DND-41 (cell line): ENCODE measurements at regions not wholly inside any gene's neighbourhood (a gene's known extent, or its start where the extent isn't known, plus 50 kb on each side); places are given as distances from the start of the nearest gene placed in this dataset.

Experiments
- ATAC-seq: fragments of 200-7000 bp; cut with Tn5 transposase; 3 replicates; pipeline ENCODE4 v1.9.1; 2021; ENCODE audit warnings: low read depth; ENCODE audit not compliant: insufficient read depth
- DNase-seq: peaks from one replicate; pipeline ENCODE4 v3.0.0-alpha.2; 2020
- H2AFZ ChIP-seq: 2 replicates; pipeline ENCODE4 v1.6.0; 2012; ENCODE audit warnings: low read depth, low read length
- H3K27ac ChIP-seq: 2 replicates; pipeline ENCODE4 v1.5.1; 2012; ENCODE audit warnings: low read length, inconsistent platforms
- H3K27me3 ChIP-seq: fragments of 200-600 bp; sonication (generic); 2 replicates; pipeline ENCODE4 v1.6.0; 2012; ENCODE audit warnings: low read length, mild to moderate bottlenecking, inconsistent platforms; ENCODE audit not compliant: insufficient read depth, poor library complexity
- H3K36me3 ChIP-seq: 2 replicates; pipeline ENCODE4 v1.5.1; 2012; ENCODE audit warnings: low read length, inconsistent platforms; ENCODE audit not compliant: insufficient read depth
- H3K4me1 ChIP-seq: 2 replicates; pipeline ENCODE4 v1.5.1; 2012; ENCODE audit warnings: mild to moderate bottlenecking, low read length; ENCODE audit not compliant: insufficient read depth
- H3K4me2 ChIP-seq: 2 replicates; pipeline ENCODE4 v1.6.0; 2012; ENCODE audit warnings: mild to moderate bottlenecking, moderate library complexity, low read length, inconsistent platforms; ENCODE audit not compliant: insufficient read depth
- H3K4me3 ChIP-seq, 2 experiments: fragments of 200-600 bp in 1 of 2; shearing (Covaris generic) in 1 of 2; 2 replicates each; pipeline ENCODE4 v1.5.1; 2012 to 2016; ENCODE audit warnings: inconsistent platforms in 2 of 2, low read length in 2 of 2, mild to moderate bottlenecking in 2 of 2, low read depth in 1 of 2, moderate library complexity in 1 of 2
- H3K79me2 ChIP-seq: 2 replicates; pipeline ENCODE4 v1.6.0; 2012; ENCODE audit warnings: low read length, inconsistent platforms; ENCODE audit not compliant: insufficient read depth
- H3K9ac ChIP-seq: 2 replicates; pipeline ENCODE4 v1.6.0; 2012; ENCODE audit warnings: low read depth, mild to moderate bottlenecking, inconsistent platforms, low read length, moderate library complexity
- H3K9me3 ChIP-seq: 2 replicates; pipeline ENCODE4 v1.5.1; 2012; ENCODE audit warnings: low read length, moderate library complexity, mild to moderate bottlenecking, inconsistent platforms; ENCODE audit not compliant: insufficient read depth, severe bottlenecking
- H4K20me1 ChIP-seq: 2 replicates; pipeline ENCODE4 v1.6.0; 2012; ENCODE audit warnings: low read length; ENCODE audit not compliant: insufficient read depth
- CTCF ChIP-seq: IDR thresholded peaks from 2 replicates; pipeline ENCODE4 v1.5.1; 2012; ENCODE audit warnings: borderline replicate concordance, low read length, moderate library complexity, mild to moderate bottlenecking; ENCODE audit not compliant: poor library complexity, severe bottlenecking; ENCODE audit errors: extremely low read depth
- EZH2 ChIP-seq: IDR thresholded peaks from 3 replicates; pipeline ENCODE4 v1.6.1; 2012; ENCODE audit warnings: borderline replicate concordance, low read depth, mild to moderate bottlenecking, moderate library complexity, low read length, inconsistent platforms; ENCODE audit not compliant: severe bottlenecking

DNA sequence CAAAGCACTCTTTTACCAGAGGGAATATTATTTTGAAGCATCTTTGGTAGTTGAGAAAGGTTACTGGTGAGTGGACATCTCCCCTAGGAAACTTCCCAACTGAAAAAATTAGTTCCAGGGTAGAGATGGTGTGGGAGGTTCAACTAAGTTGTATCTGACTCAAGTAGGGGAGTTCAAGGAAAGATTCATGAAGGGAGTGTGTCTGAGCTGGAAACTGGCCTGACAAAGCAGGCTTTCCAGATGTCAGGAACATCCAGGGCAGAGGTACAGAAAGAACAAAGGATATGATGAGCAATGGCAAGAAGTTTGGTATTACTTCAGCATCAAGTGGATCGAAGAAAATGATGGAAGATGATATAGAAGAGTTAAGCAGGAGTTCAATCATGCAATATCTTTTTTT is 458.0 kb upstream of the RIOK2 start:
- TF ChIP-seq CTCF (no peak), EZH2 (no peak)
- no peak for DNase-seq
- Histone ChIP-seq H3K27ac (no peak overlapping the region), H3K79me2 (no peaks in the 10 kb centered on the region), H3K36me3 (no peaks in the 10 kb centered on the region), H2AFZ (no peak overlapping the region), H3K4me2 (no peak overlapping the region), H3K4me1 (peaks cover 21% of the 10 kb centered on the region), H3K9me3 (peaks cover 3% of the 10 kb centered on the region), H3K27me3 (no peaks in the 10 kb centered on the region), H3K4me3 (no peak overlapping the region), H3K9ac (no peak overlapping the region), H4K20me1 (no peaks in the 10 kb centered on the region)
- no peak for ATAC-seq

DNA sequence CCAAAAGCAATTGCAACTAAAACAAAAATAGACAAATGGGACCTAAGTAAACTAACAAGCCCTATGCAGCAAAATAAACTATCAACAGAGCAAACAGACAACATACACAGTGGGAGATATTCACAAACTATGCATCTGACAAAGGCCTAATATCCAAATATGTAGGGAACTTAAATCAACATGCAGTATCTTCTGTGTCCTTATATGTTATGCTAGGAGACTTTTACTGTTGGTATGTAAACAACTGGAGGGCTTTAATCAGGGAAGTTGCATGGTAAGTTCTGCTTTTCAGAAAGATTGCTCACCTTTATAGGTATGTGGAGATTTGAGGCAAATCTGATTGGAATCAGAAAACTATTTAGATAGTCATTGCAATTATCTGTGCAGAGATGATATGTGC is 461.2 kb upstream of the RIOK2 start:
- TF ChIP-seq CTCF (no peak), EZH2 (no peak)
- Histone ChIP-seq H3K4me2 (no peak overlapping the region), H4K20me1 (no peaks in the 10 kb centered on the region), H3K9me3 (peaks cover 3% of the 10 kb centered on the region), H3K79me2 (no peaks in the 10 kb centered on the region), H3K27me3 (no peaks in the 10 kb centered on the region), H3K36me3 (no peaks in the 10 kb centered on the region), H3K9ac (no peak overlapping the region), H3K27ac (no peak overlapping the region), H3K4me3 (no peak overlapping the region), H2AFZ (no peak overlapping the region), H3K4me1 (peaks cover 20% of the 10 kb centered on the region)
- no peak for ATAC-seq
- DNase-seq: no peak

DNA sequence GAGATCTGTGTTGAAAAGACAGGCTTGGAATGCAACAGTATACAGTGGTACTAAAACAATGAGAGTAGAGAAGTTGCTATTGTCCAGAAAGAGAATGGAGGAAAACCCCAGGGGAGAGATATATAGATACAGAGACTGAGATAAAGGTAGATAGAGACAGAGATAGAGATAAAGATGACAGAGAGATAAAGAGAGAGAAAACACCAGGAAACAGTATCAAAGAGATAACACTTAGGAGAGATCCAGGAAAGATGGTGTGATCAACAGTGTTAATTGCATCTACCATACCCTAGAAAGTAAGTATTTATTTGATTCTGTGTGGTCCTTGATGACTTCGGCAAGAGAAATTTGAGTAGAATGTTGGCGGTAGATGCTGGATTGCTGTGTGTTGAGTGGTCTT is 461.8 kb upstream of the RIOK2 start:
- H2AFZ ChIP-seq: no peak overlapping the region
- TF ChIP-seq EZH2 (no peak), CTCF (no peak)
- no peak overlapping the region for H3K4me2 ChIP-seq

GRCh38 chr5:97657239-97657638 is 474.2 kb upstream of the RIOK2 start:
- H3K9me3 ChIP-seq: no peaks in the 10 kb centered on the region
- DNase-seq (no peak), ATAC-seq (no peak)
- no peaks in the 10 kb centered on the region for H4K20me1 ChIP-seq
- TF ChIP-seq CTCF (no peak), EZH2 (no peak)
- no peaks in the 10 kb centered on the region for H3K4me1 ChIP-seq
- no peaks in the 10 kb centered on the region for H3K27me3 ChIP-seq
- H2AFZ ChIP-seq: no peak overlapping the region
- no peak overlapping the region for H3K27ac ChIP-seq
- no peak overlapping the region for H3K9ac ChIP-seq
- H3K4me3 ChIP-seq: no peak overlapping the region
- no peak overlapping the region for H3K4me2 ChIP-seq
- no peaks in the 10 kb centered on the region for H3K36me3 ChIP-seq
- H3K79me2 ChIP-seq: no peaks in the 10 kb centered on the region

More for the DNA sequence above, 461.8 kb upstream of the RIOK2 start:
- H3K36me3 ChIP-seq: no peaks in the 10 kb centered on the region
- peaks cover 3% of the 10 kb centered on the region for H3K9me3 ChIP-seq
- no peak overlapping the region for H3K4me3 ChIP-seq
- no peaks in the 10 kb centered on the region for H3K79me2 ChIP-seq
- peaks cover 13% of the 10 kb centered on the region for H3K4me1 ChIP-seq
- ATAC-seq (no peak), DNase-seq (no peak)
- no peaks in the 10 kb centered on the region for H4K20me1 ChIP-seq
- H3K9ac ChIP-seq: no peak overlapping the region
- no peak overlapping the region for H3K27ac ChIP-seq
- no peaks in the 10 kb centered on the region for H3K27me3 ChIP-seq
